Stromal cell of bone marrow (primary cell): ENCODE measurements at regions not wholly inside any gene's neighbourhood (a gene's known extent, or its start where the extent isn't known, plus 50 kb on each side); places are given as distances from the start of the nearest gene placed in this dataset.
"Not testable (repeated sequence)": the region's sequence is repeated elsewhere in the genome, so short reads cannot be mapped to it uniquely, and the experiment has no call there.

Experiments used
- DNase-seq: peaks from one replicate; pipeline ENCODE4 v3.0.0-alpha.2; 2012; ENCODE audit warnings: low read depth

DNA sequence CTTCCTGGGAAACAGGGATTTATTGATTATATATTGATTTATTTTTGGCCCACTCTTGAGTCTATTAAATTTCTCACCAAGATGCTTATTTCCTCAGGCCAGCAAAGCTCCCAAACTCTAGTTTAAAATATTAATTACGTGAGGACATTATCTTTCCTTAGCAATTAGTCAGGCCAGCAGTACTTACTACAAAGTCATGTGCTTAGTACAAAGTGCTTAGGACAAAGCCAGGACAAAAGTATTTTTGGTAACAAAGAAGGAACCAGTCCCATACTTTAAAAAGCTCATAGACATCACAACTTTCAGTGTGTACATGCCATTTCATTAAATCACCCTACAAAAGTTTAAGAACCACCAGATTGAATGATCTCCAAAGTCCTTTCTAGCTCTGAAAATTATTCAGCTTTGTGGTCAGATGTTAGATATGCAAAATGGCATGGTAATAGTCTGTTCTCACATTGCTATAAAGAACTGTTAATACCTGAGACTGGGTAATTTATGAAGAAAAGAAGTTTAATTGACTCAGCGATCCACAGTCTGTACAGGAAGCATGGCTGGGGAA, 94.7 kb upstream of the PWP1 start:
- DNase-seq, result no peak

DNA sequence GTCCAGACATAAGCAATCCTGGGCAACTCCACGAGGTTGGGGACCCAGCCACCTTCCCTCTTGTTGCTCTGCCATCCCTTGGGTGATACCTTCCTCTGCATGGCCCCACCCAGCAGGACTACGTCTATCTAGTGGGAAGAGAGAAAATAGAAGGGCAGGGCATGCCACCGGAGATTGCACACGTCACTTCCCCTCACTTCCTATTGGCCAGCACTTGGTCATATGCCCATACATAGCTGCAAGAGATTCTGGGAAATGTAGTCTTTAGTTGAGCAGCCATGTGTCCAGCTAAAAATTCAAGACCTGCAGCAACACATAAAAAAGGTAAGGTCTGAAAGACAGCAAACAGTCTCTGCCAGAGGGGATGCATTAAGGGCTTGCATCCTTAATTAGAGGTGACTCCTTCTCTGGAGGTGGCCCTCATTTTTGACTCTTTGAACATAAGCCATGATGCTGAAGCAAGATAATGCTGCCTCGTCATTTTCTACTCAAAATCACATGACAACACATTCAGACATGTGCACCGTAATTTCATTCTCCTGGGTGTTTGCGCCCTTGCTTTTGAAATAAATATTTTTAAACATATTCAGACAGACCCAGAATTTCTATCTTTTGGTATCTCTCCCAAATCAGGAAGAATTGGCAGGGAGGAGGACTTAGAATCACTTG, 91.8 kb upstream of the PWP1 start:
- no peak for DNase-seq

DNA sequence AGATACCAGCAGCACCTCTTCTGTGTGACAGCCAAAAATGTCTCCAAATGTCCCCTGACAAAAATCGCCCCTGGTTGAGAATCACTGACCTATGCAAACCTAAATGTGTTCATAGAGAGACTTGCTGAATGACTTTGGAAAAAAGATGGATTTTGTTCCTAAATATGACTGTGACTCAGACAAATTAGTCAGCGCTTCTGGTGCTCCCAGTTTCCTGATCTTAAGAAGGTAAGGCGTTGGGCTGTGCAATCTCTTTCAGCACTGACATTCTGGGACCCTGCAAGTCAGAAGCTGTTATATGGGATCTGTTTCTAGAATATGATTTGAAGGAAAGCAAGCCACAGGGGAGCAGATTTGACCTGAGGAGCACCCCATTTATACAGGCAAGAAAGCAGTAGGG, 90.6 kb upstream of the PWP1 start:
- DNase-seq, result peak; percentile 32

DNA sequence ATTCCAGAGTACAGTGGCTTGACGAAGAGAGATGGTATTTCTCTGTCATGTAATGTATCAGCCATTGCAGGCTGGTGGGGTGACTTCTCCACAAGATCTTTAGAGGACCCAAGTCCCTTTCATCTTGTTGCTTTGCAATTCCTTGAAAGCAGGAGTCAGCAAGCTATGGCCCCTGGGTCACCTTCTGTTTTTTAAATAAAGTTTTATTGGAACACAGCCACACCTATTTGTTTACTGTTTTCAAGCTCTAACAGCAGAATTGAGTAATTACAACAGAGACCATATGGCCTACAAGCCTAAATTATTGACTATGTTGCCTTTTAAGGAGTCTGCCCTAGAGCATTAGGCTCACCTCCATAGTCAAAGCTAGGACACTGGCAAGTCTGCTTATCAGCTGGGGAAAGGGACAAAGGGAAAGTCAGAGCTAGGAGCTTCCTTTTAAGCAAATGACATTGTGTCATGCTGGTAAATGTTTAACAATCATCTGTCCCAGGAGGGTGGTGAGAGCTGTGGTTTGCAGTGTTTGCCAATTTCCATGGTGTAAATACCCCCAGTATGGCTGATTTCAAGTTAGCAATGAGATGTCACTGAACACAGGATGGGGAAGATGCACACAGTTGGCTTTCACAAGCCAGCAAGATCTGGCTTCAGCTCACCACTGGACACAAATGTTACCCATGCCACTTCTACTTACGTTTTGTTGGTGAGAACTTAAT, 87.7 kb upstream of the PWP1 start:
- DNase-seq, result no peak

DNA sequence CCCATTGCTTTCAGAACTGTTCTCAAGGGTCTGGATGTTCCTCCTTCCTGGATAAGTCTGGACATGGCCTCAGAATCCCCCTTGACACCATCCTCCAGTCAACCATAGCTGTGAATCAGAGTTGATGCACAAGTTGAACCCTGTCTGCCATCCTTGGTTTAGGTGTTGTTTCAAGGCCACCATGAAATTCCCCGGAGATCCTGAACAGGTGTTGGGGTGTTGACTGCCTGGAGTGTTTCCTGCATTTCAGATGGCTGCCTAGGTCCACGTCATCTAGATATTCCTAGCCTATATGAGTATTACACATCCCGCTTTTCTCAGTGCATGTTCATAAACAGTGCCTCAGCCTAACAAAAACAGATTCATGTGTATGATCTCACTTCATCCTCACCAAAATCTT, 86.7 kb upstream of the PWP1 start:
- no peak for DNase-seq

DNA sequence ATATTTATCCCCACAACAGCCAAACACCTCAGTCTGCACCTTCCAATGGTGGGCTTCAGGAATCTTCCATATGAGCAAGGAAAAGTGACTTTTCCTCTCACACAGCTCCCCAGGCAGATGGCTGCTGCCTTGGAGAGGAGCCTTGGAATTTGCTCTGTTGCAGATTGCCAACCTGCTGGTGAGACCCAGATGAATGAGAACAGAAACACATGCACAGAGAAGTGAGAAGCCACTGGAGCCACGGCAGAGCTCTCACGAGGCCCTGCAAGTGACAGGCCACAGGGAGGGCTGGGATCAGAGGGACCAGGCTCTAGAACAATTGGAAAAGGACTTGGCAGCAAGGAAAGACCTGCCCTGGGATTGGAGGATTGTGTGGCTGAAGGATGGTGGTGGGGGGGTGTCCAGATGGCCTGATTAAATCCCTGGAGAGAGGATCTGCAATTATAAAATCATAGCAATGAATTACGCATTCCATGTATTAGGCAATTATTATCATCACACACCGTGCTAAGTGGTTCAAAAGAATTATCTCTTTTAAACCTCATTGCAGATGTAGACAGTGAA, 84.9 kb upstream of the PWP1 start:
- DNase-seq, result no peak

DNA sequence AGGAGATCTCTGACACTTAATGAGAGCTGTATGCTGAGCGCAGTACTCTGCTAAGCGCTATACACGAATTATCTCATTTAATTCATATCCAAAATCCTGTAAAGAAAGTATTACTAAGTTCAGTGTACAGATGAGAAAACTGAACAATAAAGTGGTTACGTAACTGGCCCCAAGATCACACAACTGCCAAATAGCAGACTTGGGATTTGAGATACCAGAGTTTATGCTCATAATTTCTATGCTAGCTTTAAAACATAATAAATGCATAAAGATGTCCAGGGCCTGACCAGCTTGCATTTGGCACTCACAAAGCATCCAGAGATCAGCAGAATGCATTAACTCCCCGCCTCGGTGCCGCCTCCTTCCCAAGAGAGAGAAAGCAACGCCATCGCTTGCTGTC, 83.2 kb upstream of the PWP1 start:
- DNase-seq, result no peak

DNA sequence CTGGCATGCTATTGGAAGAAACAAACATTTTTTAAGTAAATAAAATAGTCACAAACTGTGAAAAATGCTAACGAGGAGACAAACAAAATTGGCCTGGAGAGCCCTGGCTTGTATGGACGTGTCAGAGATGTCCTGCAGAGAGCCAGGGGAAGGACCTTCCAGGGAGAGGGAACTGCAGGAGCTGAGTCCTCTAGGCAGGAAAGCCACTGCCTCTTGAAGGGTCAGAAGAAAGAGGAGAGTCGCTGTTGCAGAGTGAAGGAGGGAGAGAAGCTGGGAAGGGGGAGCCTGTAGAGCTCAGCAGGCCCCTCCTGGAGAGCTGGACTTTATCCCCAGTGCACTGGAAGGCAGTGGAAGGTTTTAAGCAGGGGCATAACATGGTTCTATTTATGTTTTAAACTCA, 80.3 kb upstream of the PWP1 start:
- no peak for DNase-seq

DNA sequence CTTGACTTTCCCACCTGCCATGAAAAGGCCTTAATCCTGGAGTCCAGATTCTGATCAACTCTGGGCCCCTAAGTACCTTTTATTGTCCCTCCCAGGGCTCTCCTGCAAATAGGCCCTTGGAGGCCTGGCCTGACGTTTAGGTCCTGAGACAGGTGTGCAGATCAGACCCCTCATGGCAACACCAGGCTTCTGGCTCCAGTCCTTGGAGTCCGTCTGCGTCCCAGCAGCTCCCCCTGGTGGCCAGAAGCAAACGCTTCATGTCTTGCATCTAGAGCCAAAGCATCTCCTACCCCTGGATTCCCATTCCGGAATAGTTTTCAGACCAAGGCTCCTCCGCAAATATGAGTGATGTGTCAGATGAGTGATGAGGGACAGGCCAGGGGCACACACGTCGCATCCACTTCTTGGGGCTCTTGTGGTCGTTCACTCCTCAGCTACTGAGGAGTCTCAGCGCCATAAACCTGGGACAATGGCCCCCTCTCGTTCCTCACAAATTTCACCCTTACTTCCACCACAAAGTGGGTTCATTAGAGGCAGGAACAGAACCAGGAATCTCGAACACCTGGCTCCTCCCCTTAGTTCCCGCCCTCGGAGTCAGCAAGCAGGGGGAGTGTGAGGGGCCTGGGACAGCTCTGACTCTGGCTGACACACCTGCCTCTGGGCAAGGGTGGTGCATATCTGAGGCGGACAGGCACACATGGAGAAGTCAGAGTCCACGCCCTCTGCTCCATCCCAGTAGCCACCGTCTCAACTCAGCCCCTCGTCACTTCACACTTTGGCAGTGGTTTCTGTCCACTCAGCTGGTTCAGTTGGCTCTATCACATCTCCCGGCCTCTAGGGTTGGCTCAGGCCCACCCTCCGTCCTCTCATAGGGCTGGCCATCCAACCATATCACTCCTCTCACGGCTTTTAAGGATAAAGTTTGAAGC, 77.9 kb upstream of the PWP1 start:
- DNase-seq, result peak; percentile 36

DNA sequence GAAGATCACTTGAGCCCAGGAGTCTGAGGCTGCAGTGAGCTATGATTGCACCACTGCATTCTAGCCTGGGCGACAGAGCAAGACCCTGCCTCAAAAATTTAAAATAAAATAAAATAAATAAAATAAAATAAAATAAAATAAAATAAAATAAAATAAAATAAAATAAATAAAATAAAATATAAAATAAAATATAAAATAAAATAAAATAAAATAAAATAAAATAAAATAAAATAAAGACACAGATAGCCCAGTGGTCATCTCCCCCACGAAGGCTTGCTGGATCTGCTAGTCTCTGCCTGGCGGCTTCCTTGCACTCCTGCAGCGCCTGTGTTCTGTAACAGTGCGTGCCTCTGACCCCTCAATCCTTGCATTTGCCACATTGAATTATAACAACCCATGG, 76.8 kb upstream of the PWP1 start:
- DNase-seq, result not testable (repeated sequence)

DNA sequence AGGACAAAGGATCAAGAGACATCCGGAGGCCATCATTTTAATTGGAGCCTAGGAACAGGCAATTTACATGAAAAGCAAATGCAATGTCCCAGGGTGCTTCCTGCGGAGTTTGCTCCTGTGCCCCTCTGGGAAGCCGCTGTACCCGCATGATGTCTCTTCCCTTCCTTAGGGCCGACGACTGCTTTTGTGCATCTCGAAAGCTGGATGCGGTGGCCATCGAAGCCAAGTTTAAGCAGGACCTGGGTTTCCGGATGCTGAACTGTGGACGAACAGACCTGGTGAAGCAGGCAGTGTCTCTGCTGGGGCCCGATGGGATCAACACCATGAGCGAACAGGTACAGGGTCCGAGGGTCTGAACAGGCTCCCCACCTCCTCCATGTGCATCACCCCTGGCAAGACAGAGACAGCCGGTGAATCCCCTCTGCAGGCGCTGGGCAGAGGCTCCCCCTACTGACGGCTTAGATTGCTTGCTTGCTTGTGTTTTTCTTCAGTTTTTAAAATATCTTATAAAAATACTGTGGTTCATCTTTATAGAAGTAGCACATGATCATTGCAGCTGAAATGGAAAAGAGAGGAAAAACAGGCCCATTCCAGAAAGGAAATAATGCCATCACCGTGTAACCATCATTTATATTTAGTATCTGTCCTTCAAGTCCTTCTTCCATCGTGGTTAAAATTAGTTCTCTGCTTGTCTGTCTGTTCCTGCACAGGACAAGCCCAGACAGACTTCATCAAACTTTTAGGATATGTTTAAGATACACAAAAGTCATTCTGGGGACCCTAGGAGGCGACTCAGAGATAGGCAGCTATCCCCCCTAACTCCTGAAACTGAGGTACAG, 75.4 kb upstream of the PWP1 start:
- DNase-seq, result peak; percentile 18

DNA sequence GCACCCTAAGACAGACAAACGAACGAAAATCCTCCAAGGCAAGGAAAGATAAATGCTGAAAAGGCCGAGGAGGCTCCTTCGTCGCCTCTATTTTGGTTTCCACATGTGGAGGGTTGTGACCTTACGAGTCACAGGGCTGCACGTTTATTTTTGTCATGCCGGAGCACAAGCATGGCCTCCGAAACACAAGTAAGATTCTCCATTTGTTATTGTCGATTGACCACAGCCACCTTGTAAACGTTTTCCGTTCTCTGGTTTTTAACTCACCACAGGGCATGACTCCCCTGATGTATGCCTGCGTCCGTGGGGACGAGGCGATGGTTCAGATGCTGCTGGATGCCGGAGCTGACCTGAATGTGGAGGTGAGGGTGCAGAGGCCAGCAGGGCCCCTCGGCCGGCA, 73.1 kb upstream of the PWP1 start:
- DNase-seq, result no peak

DNA sequence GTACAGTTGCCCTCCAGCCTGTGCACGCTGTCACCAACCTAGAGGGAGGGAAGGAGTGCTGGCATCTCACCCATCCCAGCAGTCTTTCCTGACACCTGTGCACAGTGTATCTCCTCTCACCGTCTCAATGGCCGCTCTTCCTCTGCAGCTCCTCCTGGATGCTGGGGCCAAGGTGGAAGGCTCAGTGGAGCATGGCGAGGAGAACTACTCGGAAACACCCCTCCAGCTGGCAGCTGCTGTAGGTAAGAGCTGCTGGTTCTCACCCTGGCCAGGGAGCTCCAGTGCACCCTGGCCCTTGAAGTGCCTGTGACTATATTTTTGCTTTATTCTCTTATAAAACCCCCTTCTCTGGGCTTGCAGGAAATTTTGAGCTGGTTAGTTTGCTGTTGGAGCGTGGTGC, 68.7 kb upstream of the PWP1 start:
- DNase-seq, result no peak

DNA sequence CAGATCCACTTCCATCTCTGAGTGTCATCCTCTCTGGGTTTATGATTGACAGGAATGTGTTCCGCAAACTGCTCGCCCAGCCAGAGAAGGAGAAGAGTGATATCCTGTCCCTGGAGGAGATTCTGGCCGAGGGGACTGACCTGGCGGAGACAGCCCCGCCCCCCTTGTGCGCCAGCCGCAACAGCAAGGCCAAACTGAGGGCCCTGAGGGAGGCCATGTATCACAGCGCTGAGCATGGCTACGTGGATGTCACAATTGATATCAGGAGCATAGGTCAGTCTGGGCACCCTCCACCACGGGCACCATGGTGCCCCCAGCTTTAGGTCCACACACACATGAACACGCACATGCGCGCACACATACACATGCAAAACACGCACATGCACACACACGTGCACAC, 67.5 kb upstream of the PWP1 start:
- no peak for DNase-seq

DNA sequence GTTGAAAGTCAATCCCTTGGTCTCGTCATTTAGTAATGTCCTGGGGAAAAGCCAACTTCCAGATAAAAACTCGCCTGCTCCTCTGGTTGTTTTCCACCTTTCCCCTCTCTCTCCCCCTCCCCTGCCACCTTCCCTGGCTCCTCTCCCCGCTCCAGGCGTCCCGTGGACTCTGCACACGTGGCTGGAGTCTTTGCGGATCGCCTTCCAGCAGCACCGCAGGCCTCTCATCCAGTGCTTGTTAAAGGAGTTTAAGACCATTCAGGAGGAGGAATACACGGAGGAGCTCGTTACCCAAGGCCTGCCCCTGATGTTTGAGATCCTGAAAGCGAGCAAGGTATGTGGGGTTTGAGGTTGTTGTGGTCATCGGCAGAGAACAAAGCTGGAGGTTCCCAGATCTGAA, 65.8 kb upstream of the PWP1 start:
- DNase-seq, result no peak

DNA sequence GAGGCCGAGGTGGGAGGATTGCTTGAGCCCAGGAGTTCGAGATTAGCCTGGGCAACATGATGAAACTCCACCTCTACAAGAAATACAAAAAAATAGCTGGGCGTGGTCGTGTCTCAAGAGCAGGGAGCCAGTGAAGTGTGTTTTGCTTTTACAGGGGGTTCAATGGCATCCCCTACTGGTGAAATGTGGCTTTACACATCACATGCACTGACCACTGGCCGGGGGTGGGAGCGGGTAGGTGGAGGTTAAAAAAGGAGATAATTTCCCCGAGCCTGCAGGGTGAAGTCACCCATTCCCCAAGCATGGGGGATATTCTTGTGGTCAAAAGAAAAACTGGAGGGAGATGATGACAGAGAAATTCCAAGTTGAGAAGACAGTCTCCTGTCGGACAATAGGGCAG, 63.6 kb upstream of the PWP1 start:
- no peak for DNase-seq

DNA sequence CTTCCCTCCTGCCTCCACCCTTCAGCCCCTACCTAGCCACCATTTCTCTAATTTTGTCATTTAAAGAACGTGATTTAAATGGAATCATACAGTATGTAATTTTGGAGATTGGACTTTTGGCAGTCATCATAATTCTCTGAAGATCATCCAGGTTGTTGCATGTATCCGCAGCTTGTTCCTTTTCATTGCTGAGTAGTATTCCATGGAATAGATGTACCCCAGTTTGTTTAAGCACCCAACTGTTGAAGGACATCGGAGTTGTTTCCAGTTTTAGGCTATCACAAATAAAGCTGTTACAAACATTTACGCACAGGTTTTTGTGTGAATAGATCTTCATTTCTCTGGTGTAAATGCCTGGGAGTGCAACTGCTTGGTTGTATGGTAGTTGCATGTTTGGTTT, 61.1 kb upstream of the PWP1 start:
- no peak for DNase-seq

DNA sequence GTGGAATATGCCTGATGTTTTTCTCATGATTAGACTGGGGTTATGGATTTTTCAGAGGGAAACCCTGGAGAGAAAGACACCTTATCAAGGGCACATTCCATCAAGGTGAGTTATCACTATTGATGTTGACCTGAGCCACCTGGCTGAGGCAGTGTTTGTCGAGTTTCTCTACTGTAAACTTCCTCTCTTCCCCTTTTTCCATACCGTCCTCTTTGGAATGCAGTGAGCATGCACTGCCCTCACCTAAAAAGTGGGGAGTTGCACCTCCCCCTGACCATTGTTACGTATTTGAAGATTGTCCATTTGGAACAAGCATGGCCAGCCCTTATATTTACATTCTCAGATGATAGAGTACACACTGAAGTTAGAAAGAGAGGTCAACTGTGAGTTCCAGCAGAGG, 53.9 kb upstream of the PWP1 start:
- DNase-seq, result no peak

DNA sequence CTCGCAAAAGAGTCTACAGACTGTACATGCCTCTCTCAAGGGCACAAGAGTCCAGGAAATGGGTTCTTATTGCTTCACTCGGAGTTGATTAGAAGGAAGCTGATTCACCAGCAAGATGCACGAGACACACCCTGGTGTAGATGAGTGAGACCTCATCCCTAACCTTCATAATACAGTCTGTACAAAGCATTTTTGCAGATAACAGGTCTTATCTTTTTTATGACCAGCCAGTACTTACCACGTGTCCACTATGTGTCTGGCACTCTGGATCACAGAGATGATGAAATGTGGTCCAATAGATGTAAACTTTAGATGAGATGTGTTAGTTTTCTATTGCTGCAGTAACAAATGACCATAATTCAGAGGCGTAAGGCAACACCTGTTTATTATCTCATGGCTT, 53.4 kb upstream of the PWP1 start:
- DNase-seq, result no peak

DNA sequence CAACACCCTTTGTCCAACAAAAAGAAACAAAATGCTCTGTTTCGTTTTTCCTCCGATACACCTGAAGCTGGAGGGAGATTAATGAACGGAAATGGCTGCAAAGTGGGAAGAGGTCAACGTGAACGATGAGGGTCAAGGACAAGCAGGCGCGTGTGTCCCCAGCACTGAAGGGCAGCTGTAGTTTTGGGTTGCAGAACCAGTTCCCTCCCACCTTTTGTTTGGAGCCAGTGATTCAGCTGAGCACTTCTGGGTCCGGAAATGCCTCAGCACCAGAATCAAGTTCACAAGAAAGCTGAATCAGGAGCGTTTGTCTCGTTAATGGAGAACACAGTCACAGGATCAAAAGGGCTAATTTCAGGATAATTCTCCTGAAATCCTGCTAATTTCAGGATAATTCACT, 51.1 kb upstream of the PWP1 start:
- DNase-seq, result no peak

DNA sequence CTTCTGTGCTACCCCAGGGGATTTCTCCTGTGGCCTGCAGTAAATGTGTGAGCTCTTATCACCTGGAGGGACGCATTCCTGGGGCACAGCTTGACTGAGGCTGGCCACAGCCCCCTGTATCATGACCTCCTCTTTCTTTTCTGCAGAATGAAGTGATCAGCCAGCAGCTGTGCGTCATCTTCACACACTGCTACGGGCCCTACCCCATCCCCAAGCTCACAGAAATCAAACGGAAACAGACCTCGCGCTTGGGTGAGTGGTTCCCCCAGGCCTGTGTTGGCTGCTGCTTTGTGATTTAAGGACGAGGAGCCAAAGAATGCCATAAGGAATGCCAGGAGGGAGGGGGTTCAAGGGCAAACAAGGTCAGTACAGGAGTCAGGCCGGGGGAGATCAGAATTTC, 50.5 kb upstream of the PWP1 start:
- no peak for DNase-seq
